ENCODE measurements at regions not wholly inside any gene's neighbourhood (a gene's known extent, or its start where the extent isn't known, plus 50 kb on each side); places are given as distances from the start of the nearest gene placed in this dataset.
"Not testable (repeated sequence)": the region's sequence is repeated elsewhere in the genome, so short reads cannot be mapped to it uniquely, and the experiment has no call there.

GRCh38 chr6:106782536-106783285 is 153.3 kb downstream of the QRSL1 start:
- DNase-seq = peak; percentile 77 to 81
- Histone ChIP-seq H3K27ac (peak overlapping the region; percentile 81 to 84 (median 82)), H3K4me3 (peak overlapping the region in 1 of 4 donors; percentile 6), H3K27me3 (peaks cover 0 to 5% (median 0%) of the 10 kb centered on the region in 3 donors), H3K9me3 (peaks cover 5 to 14% (median 7%) of the 10 kb centered on the region in 4 donors), H3K4me1 (peaks cover 10 to 24% (median 21%) of the 10 kb centered on the region in 4 donors), H3K36me3 (no peaks in the 10 kb centered on the region)
- TF ChIP-seq POLR2A (IDR thresholded peaks at IDR 0.05) = no peak
- TF ChIP-seq POLR2AphosphoS5 (IDR thresholded peaks at IDR 0.05) = peak; percentile 22 to 89 (median 86)
- WGBS, 5 donors = 16 to 37% (median 23%) methylated on average over 13 of the region's 13 CpGs
- intact Hi-C loops (cut with DNase I; ENCODE audit: low total_unique reads) = no loop called here

- H3K27me3 ChIP-seq; H3K4me3 ChIP-seq; H3K27ac ChIP-seq; DNase-seq; H3K36me3 ChIP-seq; intact Hi-C loops (cut with DNase I; ENCODE audit: low total_unique reads): not testable (repeated sequence)
- Histone ChIP-seq H3K9me3 (peaks cover 5 to 14% (median 7%) of the 10 kb centered on the region in 4 donors), H3K4me1 (peaks cover 8 to 19% (median 12%) of the 10 kb centered on the region in 4 donors)
Observed at GRCh38 chr6:106779552-106779951, 150.2 kb downstream of the QRSL1 start.

- Histone ChIP-seq H3K27me3 (peaks cover 0 to 5% (median 0%) of the 10 kb centered on the region in 3 donors), H3K9me3 (peaks cover 5 to 14% (median 7%) of the 10 kb centered on the region in 4 donors), H3K36me3 (no peaks in the 10 kb centered on the region), H3K27ac (no peak overlapping the region), H3K4me1 (peaks cover 14 to 16% (median 16%) of the 10 kb centered on the region in 4 donors), H3K4me3 (no peak overlapping the region)
- DNase-seq = no peak
- intact Hi-C loops (cut with DNase I; ENCODE audit: low total_unique reads) = no loop called here
- 89 to 97% (median 96%) methylated on average over 2 of the region's 2 CpGs for WGBS, 5 donors
- no peak for TF ChIP-seq POLR2AphosphoS5 (IDR thresholded peaks at IDR 0.05)
- no peak for TF ChIP-seq CTCF (IDR thresholded peaks at IDR 0.05)
- no peak for TF ChIP-seq POLR2A (IDR thresholded peaks at IDR 0.05)
- TF ChIP-seq EP300 (IDR thresholded peaks at IDR 0.05) = no peak
Observed at GRCh38 chr6:106778943-106779342, 149.6 kb downstream of the QRSL1 start.

- Histone ChIP-seq H3K27ac (peak overlapping the region; percentile 46 to 66 (median 53)), H3K9me3 (peaks cover 0 to 25% (median 17%) of the 10 kb centered on the region in 4 donors), H3K36me3 (no peaks in the 10 kb centered on the region), H3K4me3 (no peak overlapping the region), H3K27me3 (peaks cover 0 to 5% (median 0%) of the 10 kb centered on the region in 3 donors), H3K4me1 (peaks cover 8 to 18% (median 12%) of the 10 kb centered on the region in 4 donors)
- intact Hi-C loops (cut with DNase I; ENCODE audit: low total_unique reads) = no loop called here
- no peak for TF ChIP-seq CTCF (IDR thresholded peaks at IDR 0.05)
- TF ChIP-seq POLR2AphosphoS5 (IDR thresholded peaks at IDR 0.05) = no peak
- TF ChIP-seq POLR2A (IDR thresholded peaks at IDR 0.05) = no peak
- no peak for TF ChIP-seq EP300 (IDR thresholded peaks at IDR 0.05)
- WGBS, 5 donors = 45 to 64% (median 49%) methylated on average over 8 of the region's 8 CpGs
- peak in 1 of 2 donors; percentile 30 for DNase-seq
Observed at GRCh38 chr6:106773996-106774629, 144.7 kb downstream of the QRSL1 start.

GRCh38 chr6:106773522-106773921 is 144.1 kb downstream of the QRSL1 start:
- DNase-seq = peak; percentile 57 to 74
- 10 to 25% (median 13%) methylated on average over 3 of the region's 3 CpGs for WGBS, 5 donors
- Histone ChIP-seq H3K4me3 (no peak overlapping the region), H3K9me3 (peaks cover 0 to 19% (median 12%) of the 10 kb centered on the region in 4 donors), H3K27me3 (peaks cover 0 to under 1% (median 0%) of the 10 kb centered on the region in 3 donors), H3K27ac (peak overlapping the region; percentile 46 to 66 (median 53)), H3K4me1 (peaks cover 8 to 18% (median 12%) of the 10 kb centered on the region in 4 donors), H3K36me3 (no peaks in the 10 kb centered on the region)
- intact Hi-C loops (cut with DNase I; ENCODE audit: low total_unique reads) = no loop called here
- TF ChIP-seq POLR2AphosphoS5 (IDR thresholded peaks at IDR 0.05) = no peak
- no peak for TF ChIP-seq EP300 (IDR thresholded peaks at IDR 0.05)
- TF ChIP-seq CTCF (IDR thresholded peaks at IDR 0.05) = no peak
- no peak for TF ChIP-seq POLR2A (IDR thresholded peaks at IDR 0.05)

Measured in stomach (tissue), 8 donors.